ENCODE measurements at regions not wholly inside any gene's neighbourhood (a gene's known extent, or its start where the extent isn't known, plus 50 kb on each side); places are given as distances from the start of the nearest gene placed in this dataset.
"Not testable (repeated sequence)": the region's sequence is repeated elsewhere in the genome, so short reads cannot be mapped to it uniquely, and the experiment has no call there.

- no peak for DNase-seq
Measured at GRCh38 chr1:187847531-187847930, 1018.8 kb downstream of the PLA2G4A start.

- no peak for DNase-seq
Measured at GRCh38 chr1:187848321-187848720, 1019.6 kb downstream of the PLA2G4A start.

GRCh38 chr1:187850146-187850545 is 1021.4 kb downstream of the PLA2G4A start:
- DNase-seq = not testable (repeated sequence)

GRCh38 chr1:187853505-187853904 is 1024.8 kb downstream of the PLA2G4A start:
- no peak for DNase-seq

DNA sequence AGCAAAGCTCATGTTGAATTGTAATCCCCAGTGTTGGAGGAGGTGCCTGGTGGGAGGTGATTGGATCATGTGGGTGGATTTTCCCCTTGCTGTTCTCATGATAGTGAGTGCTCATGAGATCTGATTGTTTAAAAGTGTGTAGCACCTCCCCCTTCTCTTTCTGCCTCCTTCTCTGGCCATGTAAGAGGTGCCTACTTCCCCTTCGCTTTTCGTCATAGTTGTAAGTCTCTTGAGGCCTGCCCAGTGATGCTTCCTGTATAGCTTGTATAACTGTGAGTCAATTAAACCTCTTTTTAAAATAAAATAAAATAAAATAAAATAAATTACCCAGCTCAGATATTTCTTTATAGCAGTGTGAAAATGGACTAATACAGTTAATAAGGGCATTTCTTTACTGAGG is 1025.7 kb downstream of the PLA2G4A start:
- DNase-seq = no peak

GRCh38 chr1:187862506-187862905 is 1033.8 kb downstream of the PLA2G4A start:
- no peak for DNase-seq

- DNase-seq = no peak
Measured at GRCh38 chr1:187870552-187870951, 1041.8 kb downstream of the PLA2G4A start.

DNA sequence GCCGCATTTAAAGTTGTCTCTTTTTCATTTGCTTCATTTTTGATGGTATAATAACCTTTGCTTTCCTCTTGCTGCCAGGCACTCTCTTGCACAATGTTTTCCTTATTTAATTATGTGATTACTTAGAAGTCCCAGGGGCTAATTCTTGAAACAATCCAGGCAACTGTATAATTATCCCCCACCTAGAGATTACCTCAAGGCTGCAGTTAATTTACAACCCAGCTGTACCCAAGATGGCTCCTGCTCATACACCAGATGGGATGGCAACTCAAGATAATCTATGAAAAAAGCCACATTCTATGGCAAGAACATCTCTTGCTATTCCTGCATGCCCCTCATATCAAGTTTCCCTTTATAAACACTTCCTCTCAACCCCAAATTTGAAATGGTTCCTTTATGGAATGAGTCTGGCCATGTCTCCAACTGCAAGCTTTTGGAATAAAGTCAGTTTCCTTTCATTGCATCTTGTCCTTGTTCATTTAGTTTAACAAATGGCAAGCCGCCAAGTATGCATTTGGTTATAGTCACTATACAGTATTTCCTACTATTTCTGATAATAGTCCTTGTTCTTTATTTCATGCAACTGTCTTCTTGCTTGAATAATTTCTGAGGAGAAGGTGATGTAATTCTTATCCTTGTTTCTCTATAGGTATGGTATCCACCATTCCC is 1042.6 kb downstream of the PLA2G4A start:
- DNase-seq = no peak

DNA sequence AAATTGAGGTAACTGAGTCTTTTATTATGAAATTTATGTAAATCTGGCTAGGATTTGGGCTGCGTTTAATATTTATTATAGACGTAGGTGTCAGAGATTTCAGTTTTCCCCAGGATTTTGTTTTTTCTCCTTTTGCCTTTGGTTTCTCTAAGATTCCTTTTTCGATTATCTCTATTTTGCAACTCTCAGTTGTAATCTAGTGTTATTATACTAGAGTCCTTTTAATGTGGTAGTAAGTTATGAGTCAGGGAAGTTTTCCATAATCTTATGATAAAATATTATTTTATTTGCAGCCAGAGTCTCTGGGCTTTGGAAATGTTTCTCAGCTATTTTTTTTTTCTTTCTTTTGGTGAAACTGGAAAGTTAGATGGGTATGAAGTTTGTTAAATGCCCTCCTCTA is 1043.8 kb downstream of the PLA2G4A start:
- DNase-seq = no peak

GRCh38 chr1:187873126-187873525 is 1044.4 kb downstream of the PLA2G4A start:
- DNase-seq = no peak

DNA sequence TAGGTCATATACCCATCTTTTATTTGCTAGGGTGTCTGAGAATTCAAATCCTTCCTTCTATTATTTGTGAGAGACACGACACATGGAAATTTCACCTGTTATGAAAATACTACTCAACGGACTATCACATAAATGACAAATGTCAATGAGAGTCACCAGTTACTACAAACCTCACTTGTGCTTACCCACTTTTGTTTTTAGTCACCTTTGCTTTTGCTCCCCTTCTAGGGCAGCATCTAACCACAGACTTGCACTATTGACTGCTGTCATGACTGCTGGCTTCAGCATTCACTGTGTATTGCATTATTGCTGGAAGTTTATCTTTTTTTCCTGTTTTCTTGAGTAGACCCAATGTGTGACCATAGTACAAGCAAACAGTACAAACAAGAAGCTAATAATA is 1048.0 kb downstream of the PLA2G4A start:
- DNase-seq = no peak

GRCh38 chr1:187877220-187877619 is 1048.5 kb downstream of the PLA2G4A start:
- DNase-seq = no peak

DNA sequence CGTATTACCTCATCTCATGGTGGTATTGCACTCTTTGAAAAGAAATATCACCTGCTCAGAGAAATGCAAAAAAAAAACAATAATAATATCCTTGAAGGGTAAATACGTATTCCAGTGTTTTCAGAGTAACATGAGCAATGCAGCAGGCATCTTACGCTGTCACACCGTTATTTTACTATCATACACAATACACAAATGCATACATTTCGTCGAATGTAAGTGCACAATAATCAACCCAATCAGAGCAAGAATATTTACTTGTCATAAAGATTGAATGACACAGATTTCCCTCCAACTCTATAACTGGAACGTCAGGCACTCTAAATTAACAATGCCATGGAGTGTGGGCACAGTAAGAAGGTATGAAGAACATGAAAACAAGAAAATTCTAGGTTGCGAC is 1050.1 kb downstream of the PLA2G4A start:
- DNase-seq = no peak

DNA sequence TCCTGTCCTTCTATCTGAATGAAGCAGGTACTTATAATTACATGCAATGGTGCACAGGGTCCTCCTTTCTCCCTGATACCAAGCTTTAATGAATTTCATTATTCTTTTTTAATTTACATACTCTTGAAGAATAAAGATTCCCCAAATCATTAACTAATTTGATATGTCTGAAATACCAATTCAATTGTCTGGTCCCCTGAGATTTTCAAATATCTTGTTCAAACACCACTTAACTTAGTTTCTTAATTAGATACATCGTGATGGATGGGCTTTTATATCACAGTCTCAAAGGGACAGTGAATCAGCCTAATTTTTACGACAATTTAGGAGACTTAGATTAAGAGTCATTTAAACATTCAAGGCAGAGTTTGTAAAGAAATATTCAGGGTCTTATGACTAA is 1054.6 kb downstream of the PLA2G4A start:
- no peak for DNase-seq

GRCh38 chr1:187891993-187892682 is 1063.4 kb downstream of the PLA2G4A start:
- no peak for DNase-seq

DNA sequence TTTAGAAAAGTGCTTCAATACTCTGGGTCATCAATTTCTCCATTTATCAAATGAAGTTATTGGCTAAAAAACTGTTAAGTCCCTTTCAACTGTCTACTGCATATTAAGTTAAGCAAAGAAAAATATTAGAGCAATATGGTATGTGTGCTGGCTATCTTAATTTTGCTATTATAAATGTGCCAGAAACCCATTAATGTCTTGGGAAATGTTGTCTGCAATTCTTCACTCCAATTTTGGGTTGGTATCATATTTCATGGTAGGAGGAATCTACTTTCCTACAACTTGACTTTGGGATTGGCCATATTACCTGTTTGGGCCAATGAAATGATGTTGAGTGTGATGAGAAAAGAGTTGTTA is 1063.9 kb downstream of the PLA2G4A start:
- no peak for DNase-seq

GRCh38 chr1:187893471-187893870 is 1064.7 kb downstream of the PLA2G4A start:
- no peak for DNase-seq

DNA sequence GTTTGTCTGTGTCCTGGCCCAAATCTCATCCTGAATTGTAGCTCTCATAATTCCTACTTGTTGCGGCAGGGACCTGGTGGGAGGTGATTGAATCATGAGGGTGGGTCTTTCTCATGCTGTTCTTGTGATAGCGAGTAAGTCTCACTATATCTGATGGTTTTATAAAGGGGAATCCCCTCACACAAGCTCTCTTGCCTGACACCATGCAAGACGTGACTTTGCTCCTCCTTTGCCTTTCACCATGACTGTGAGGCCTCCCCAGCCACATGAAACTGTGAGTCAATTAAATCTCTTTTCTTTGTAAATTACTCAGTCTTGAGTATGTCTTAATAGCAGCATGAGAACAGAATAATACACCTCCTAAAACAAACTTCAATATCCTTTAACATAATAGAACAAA is 1065.6 kb downstream of the PLA2G4A start:
- DNase-seq = no peak

- no peak for DNase-seq
Measured at GRCh38 chr1:187903223-187903622, 1074.5 kb downstream of the PLA2G4A start.

DNA sequence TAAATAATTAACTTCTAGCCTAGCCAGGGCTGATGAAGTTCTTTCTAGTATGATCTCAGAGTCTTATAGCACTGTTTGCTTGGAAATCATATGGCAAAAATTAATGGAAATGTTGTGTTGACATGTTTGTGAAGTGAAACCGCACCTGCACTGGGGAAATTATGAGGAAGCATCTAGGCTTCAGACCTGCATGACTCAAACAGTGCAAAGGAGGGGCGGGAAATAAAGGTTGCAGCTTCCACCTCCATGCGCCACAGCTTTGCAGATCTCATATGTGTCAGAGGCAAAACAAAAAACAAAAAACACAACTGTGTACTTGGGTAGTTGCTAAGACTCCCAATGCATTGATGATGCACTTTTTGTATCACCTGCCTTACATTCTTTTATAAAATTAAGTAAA is 1080.6 kb downstream of the PLA2G4A start:
- DNase-seq = no peak

- DNase-seq = no peak
Measured at GRCh38 chr1:187911820-187912219, 1083.1 kb downstream of the PLA2G4A start.

GRCh38 chr1:187920976-187921375 is 1092.2 kb downstream of the PLA2G4A start:
- no peak for DNase-seq

- DNase-seq = no peak
Measured at GRCh38 chr1:187921426-187921825, 1092.7 kb downstream of the PLA2G4A start.

GRCh38 chr1:187922255-187922654 is 1093.5 kb downstream of the PLA2G4A start:
- no peak for DNase-seq

DNA sequence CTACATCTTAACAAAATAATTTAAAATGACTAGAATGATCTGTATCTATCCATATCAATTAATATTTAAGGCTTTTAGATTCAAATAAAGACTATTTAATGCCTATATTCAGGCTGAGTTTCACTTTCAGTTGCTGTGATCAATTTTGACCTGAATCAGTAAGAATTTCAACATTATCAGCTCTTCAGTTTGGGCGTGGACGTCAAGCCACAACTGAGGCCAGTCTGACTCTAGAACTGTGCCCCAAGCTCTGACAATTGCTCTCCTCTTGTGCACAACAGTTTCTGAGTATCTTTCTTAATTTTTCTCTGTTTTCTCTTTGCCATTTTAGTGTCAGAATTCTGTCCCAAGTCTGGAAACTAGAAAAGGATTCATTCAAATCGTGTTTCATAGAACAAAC is 1095.5 kb downstream of the PLA2G4A start:
- DNase-seq = no peak
